Fibroblast of lung (primary cell): ENCODE measurements at regions not wholly inside any gene's neighbourhood (a gene's known extent, or its start where the extent isn't known, plus 50 kb on each side); places are given as distances from the start of the nearest gene placed in this dataset.

Experiments
- CTCF ChIP-seq, 2 donors: IDR thresholded peaks in 1 of 2; conservative IDR thresholded peaks in 1 of 2; 1 replicate in 1 of 2; 2 replicates in 1 of 2; pipeline ENCODE4 v1.5.1; 2011 to 2012; ENCODE audit warnings: low read length in 2 of 2, control low read depth in 1 of 2, inconsistent platforms in 1 of 2, low read depth in 1 of 2, mild to moderate bottlenecking in 1 of 2
- EZH2 ChIP-seq: IDR thresholded peaks from 2 replicates; pipeline ENCODE4 v1.5.1; 2012; ENCODE audit warnings: low read length, control low read depth, mild to moderate bottlenecking; ENCODE audit errors: missing control alignments

GRCh38 chr6:40298207-40298606 lies 289.0 kb downstream of the LRFN2 start:
- TF ChIP-seq CTCF (conservative IDR thresholded peaks at IDR 0.05 in 1 of 2, IDR thresholded peaks at IDR 0.05 in 1 of 2; ENCODE audit: low read depth in 1 of 2, low read length in 2 of 2) (no peak), EZH2 (no peak)
